ENCODE measurements at regions not wholly inside any gene's neighbourhood (a gene's known extent, or its start where the extent isn't known, plus 50 kb on each side); places are given as distances from the start of the nearest gene placed in this dataset.

GRCh38 chr2:120941571-120942120 is 206.0 kb downstream of the GLI2 start:
- no peak for DNase-seq

DNA sequence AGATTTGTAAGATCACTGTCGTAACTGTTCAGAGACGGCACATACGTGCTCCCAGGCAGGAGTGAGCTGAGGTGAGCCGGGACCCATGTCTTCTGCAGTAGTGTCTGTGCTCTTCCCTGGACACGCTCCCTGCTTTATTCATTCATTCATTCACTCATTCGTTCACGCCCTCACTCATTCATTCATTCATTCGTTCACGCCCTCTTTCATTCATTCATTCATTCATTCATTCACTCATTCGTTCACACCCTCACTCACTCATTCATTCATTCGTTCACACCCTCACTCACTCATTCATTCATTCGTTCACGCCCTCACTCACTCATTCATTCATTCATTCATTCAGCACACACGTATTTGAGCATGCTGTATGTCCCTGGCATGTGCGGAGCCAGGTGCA is 207.0 kb downstream of the GLI2 start:
- DNase-seq = no peak

DNA sequence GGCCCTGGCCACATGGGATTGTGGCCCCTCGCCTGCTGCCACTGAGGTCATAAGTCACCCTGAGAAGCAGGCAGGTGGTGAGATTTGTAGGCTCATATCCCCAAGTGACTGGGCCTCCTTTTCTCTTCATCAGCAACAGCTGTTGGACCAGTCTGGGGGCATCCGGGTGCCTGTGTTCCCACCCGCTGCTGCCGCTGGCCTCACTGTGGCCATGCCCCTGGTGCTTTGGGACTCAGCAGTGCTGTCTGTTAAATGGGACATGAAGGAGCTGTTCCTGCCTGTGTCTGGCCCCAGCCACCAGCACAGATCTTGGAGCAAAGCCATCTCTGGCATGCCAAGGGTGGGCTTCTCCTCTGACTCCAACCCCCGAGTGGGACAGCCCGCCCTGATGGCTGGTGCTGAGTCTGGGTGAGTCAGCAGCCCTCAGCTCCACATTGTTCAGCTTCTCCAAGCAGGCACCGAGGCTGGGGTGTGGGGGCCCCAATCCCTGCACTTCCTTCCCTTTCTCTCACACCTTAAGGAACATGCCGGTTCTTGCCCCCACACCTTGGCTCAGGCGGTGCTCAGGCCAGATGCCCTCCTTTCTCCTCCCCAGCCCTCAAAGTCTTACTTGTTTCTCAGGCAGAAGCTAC is 207.9 kb downstream of the GLI2 start:
- DNase-seq = no peak

DNA sequence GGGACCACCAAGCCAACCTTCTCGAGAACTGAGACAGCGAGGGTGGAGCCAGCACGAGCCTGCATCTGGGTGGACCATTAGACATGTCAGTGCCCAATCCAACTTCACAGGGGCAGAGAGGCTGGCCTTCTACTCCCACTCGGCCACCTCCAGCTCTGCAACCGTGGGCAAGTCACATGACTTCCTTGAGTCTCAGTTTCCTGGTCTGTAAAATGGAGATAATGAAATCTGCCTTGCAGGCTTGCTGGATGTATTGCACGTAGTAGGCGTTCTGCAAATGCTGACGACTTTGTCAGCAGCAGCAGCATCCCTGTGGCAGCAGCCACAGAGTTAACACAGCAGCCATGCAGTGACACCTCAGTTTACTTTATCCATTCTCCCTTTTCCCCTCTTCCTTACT is 208.9 kb downstream of the GLI2 start:
- no peak for DNase-seq

GRCh38 chr2:120945091-120945490 is 209.4 kb downstream of the GLI2 start:
- no peak for DNase-seq

DNA sequence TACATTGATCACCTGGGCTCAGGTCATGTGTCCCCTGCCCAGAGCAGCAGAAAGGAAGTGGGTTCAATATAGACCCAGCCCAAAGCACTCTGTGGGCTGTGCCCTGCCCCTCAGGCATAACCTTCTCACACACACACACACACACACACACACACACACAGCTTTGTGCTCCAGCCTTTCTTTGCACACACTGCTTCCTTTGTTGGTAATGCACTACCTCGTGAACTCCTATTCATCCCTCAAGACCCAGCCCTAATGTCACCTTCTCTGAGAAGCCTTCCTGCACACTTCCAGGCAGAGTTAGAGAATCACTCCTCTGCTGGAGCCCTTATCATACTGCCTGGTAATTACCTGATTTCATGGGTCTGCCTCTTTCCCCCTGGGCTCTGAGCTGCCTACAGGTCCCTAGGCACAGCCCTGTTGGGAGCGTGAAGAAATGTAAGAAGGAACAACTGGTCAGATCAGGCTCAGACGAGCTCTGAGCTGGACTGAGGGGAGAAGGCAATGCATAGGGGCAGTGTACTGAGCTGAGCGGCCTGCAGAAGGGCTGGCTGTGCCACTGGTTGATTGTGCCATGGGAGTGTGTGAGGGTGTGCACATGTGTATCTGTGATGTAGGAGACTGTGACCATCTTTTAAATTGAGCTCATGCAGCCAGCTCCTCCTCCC is 210.3 kb downstream of the GLI2 start:
- no peak for DNase-seq

GRCh38 chr2:120947327-120947726 is 211.7 kb downstream of the GLI2 start:
- no peak for DNase-seq

DNA sequence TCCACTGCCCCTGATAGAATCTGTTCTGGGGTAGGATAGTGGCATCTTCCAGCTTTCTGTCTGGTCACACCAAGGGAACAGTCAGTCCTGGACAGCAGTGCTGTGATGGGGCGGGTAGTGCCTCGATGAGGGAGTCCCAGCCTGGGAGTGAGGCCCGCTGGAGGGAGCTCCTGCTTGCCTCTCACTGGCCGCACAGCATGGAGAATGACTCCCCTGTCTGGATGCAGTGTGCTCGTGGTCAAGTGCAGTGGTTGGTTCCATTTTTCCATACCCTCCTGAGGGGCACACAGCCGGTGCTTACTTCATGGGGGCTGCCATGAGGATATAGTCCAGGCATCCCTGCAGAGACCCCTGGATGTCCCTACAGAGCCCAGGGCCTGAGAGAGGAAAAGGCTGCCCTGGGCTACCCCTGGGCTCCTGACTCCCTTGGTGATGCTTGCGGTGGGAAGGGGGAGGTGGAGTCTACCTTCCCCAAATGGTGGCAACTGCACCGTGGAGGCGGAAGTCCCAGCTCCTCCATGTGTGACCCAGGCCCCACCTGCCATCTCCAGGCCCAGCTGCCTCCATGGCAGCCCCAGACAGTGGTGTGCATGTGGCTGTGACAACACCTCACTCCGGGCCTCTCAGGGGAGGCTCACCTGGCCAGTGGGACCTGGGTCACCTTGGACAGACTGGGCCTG is 212.5 kb downstream of the GLI2 start:
- no peak for DNase-seq

DNA sequence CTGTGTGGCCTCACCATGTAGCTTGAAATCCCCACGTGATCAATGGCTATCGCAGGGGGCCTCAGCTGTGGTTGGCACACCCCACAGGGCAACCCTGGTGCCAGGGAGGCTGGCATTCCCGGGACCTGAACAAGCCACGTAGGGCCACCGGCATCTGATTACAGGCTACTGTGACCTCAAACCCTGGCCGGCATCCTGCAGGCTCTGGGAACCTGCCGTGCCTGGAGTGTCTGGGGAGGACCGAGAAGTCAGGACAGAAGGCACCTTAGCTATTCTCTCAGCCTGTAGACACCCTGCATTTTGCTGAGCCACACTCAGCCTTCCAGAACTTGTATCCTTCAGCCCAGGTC is 213.0 kb downstream of the GLI2 start:
- no peak for DNase-seq

GRCh38 chr2:120949027-120949956 is 213.6 kb downstream of the GLI2 start:
- peak in 1 of 2 experiments; percentile 18 for DNase-seq

DNA sequence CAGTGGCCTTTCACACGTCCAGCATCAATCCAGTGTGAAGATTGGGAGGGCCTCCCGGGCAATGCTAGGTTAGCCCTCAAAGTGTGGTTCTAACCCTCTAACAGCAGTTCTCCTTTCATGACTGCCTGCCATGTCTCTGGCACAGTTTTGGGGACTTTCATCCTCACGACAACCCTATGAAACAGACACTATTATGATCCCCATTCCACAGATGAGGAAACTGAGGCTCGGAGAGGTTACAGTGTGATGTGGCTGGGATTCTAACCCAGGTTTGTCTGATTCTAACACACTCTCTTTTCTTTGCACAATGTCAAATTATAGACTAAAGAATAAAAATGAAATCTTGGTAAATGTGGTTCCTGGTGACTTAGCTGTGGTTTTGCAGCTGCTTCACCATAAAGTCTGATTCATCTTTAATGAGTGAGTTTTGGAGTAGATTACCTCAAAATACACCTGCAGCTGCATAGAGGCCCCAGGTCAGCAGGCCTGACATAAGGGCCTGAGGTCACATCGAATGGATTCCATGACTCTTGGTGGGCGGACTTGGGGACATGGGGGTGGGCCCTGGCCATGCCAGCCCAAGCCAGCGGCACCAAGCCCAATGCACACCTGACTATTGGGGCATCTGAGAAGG is 214.4 kb downstream of the GLI2 start:
- DNase-seq = no peak

- DNase-seq = no peak
Observed at GRCh38 chr2:120951693-120952092, 216.0 kb downstream of the GLI2 start.

- DNase-seq = no peak
Observed at GRCh38 chr2:120952318-120952717, 216.7 kb downstream of the GLI2 start.

DNA sequence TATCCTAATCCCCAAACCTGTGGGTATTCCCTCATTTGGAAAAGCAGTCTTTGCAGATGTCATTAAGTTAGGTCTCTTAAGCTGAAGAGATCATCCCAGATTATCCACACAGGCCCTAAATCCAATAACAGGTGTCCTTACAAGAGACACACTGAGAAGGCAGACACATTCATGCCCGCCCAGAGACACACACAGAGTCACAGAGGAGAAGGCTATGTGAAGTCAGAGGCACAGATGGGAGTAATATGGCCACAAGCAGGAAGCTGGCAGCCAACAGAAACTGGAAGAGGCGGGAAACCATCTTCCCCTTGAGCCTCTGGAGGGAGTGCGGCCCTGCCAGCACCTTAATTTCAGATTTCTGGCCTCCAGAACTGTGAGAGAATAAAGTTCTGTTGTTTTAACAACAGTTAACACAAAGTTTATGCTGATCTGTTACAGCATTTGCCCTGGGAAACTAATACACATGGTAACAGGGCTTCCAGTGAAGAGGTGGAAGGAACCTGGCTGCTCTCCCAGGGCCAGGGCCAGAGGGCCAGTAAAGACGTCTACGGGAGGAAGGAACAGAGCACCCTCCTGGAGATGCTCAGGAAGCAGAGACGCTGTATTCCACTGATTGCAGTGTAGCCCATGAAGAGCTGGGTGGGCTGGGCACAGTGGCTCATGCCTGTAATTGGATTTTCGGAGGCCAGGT is 217.5 kb downstream of the GLI2 start:
- DNase-seq = no peak

GRCh38 chr2:120953843-120954584 is 218.3 kb downstream of the GLI2 start:
- DNase-seq = no peak

DNA sequence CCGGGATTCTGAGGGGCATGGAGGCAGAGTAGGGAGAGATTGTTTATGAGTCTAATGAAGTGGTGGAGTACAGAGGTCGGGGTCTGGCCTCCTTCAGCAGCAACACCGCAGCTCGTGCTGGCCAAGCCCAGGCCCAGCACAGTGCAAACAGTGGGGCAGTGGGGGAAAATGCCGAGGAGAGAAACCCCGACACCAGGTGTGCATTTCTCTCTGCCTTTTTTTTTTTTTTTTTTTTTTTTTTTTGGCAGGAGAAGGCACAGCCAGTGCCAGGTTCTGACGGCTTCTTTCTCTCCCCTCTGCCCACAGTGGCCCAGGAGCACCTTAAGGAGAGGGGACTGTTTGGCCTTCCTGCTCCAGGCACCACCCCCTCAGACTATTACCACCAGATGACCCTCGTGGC is 219.3 kb downstream of the GLI2 start:
- no peak for DNase-seq

- no peak for DNase-seq
Observed at GRCh38 chr2:120955427-120955826, 219.8 kb downstream of the GLI2 start.

DNA sequence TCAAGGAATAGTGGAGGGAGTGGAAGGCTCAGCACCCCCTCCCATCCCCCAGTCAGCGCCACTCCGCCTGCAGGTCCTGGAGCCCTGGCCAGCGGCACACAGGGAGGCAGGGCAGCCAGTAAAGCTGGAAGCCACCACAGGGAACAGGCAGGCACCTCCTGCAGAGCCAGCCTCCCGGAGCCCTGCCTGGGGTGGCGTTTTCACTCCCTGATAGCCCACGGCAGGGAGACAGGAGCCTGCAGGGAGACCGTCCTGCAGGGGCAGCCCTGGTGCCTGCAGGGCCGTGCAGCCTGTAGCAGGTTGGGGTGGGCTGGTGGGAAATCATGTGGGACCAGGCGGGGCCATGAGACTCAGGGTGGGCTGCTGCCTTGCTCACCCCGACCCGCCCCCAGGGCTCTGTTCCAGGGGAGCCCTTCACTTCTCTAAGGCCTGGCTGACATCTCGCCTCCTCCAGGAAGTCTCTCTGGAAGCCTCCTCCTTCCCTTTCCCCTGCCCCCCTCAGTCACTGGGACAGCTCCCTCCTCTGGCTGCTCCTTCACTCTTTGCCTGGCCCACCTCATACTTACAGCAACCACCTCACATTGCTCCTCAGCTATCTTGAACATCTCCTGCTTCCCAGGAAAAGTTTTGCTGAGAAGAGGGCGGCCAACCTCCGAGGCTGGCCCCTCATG is 221.0 kb downstream of the GLI2 start:
- DNase-seq = no peak

- no peak for DNase-seq
Observed at GRCh38 chr2:120957905-120958304, 222.2 kb downstream of the GLI2 start.

DNA sequence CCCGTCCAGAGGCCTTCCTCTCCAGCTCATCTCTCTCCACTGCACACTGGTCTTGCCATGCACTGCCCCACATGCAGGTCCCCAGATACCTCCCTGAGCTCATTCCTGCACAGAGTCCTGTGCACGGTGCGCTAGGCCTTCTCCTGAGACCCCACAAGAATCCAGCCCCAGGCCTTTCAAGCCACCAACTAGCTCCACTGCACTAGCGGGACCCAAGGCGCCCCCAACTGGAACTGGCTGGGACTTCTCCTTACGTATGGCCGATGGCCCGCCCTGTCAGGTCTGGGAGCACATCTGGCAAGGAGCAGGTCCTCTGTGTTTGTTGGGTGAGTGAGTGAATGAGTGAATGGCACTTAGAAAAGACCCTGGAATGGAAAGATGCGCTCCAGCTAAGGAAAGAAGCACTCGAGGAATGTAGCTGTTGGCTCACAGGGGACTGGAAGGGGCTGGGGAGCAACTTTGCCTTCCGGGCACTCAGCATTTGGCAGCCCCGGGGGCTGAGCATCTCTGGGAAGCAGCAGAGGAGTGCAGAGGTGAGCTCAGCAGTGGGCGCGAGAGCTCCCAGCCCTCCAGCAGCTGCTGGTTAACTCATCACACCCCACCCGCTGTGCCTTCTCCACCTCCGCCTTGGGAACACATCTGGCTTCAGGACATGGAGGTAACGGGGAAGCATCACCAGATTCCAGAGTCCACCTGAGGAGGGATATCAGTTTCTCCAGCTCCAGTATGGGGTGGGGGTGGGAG is 223.1 kb downstream of the GLI2 start:
- DNase-seq = no peak

Measured in SW 1271 (cell line).